Erythroblast (primary cell): ENCODE measurements at regions not wholly inside any gene's neighbourhood (a gene's known extent, or its start where the extent isn't known, plus 50 kb on each side); places are given as distances from the start of the nearest gene placed in this dataset.

Experiments used
- GATA1 ChIP-seq: IDR thresholded peaks from 2 replicates; pipeline ENCODE4 v1.6.1; 2011; ENCODE audit warnings: low read depth, mild to moderate bottlenecking, control low read depth, low read length, moderate library complexity
- POLR2A ChIP-seq: IDR thresholded peaks from 2 replicates; pipeline ENCODE4 v1.6.1; 2011; ENCODE audit warnings: mild to moderate bottlenecking, low read length

DNA sequence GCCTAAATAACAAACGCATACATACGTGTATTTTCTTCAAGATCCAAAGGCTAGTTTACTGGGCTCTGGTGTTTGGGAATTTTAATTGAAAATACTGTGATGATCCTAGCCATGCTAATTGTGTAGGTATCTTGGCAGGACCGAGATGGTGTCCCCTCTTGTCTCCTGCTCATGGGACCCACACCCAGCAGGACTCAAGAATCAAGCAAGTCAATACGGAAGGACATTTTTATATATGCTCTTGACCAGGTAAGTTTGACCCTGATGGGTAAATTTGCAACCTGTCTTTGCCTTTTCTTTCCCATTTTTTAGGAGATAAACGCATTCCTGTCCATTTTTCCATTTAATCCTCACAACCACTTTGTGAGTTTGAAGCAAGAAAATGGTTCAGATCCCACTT lies 111.8 kb upstream of the MYCN start:
- TF ChIP-seq POLR2A, result no peak
- TF ChIP-seq GATA1, result no peak
